GM19035 (cell line): ENCODE measurements at regions not wholly inside any gene's neighbourhood (a gene's known extent, or its start where the extent isn't known, plus 50 kb on each side); places are given as distances from the start of the nearest gene placed in this dataset.
"Not testable (repeated sequence)": the region's sequence is repeated elsewhere in the genome, so short reads cannot be mapped to it uniquely, and the experiment has no call there.

Experiments
- ATAC-seq: cut with Tn5 transposase; IDR thresholded peaks from one replicate; pipeline ENCODE4 v1.9.1; 2021; ENCODE audit not compliant: unreplicated experiment

DNA sequence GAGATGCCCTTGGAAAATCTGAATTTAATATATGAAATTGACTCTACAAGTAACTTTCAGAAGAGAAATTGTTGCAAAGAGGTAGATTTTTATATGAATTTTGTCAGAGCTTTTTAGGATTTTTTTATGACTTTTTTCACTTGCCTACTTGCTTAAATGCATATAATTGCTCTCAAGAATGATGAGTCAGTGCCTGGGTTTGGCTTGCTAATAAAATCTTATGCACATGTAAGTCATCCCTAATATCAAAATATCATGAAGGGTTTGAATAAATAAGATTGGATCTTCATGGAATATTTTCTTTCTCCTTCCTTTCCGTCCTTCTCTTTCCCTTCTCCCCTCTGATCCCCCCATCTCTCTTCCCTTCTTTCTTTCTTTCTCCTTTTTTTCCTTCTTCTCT lies 354.1 kb downstream of the TXNL1 start:
- no peak for ATAC-seq

- ATAC-seq, result no peak
These were observed 355.1 kb downstream of the TXNL1 start for GRCh38 chr18:56283316-56283715.

DNA sequence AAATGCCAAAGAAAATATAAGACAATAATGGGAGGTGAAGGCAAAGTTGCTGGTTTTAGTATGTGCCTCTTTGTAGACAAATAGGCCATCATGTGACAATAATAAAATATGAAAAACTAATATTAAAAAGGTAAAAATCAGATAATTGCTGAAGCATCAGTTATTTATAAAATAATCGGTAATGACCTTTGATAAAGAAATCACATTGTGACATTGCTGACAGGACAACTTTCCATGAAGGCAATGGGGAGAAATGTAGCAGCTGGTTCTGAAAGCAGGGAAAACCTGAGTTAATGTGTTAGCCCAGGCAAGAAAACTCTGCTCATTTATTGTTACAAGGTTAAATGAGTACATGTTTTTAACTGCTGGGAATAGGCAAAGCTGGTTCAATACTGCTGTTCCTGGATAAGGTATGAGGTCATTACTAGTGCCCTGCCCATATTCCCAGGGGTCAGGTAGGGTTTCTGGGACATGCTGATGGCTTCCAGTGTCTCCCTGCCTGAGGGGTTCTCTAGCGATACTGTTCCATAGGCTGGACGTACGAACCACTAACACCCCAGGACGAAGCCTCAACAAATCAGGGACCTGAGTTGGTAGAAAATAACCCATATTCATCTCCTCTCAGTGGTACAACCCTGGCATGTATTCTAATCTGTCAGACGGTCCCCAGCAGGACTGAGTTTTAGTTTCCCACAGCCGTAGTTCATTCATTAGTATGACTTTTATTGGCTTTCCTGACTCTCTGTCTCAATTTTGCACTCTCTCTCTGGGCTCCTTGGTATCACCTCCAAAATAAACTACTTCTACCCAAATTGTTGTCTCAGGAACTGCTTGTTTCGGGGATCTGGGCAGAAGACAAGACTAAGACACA lies 355.9 kb downstream of the TXNL1 start:
- ATAC-seq, result no peak

- not testable (repeated sequence) for ATAC-seq
These were observed 358.6 kb downstream of the TXNL1 start for GRCh38 chr18:56279816-56280215.

GRCh38 chr18:56278421-56279003 lies 359.9 kb downstream of the TXNL1 start:
- no peak for ATAC-seq

DNA sequence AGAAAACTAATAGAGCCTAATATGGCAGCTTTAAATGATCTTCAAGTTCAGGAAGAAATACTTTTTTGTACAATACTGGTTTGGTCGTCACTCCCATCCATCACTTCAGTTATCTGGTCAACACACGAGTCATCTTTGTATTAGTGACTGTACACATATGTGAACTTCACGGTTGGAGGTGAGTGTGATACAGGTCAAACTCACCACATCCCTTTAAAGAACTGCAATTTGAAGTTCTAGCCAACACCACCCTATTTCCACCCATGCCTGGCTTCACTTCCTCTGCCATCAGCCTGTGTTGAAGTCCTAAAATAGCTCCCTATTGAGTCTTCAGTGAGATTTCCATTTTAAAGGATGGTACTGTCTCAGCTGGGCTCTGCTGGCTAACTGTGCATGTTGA lies 361.9 kb downstream of the TXNL1 start:
- no peak for ATAC-seq

- no peak for ATAC-seq
These were observed 364.7 kb downstream of the TXNL1 start for GRCh38 chr18:56273541-56274219.

- ATAC-seq, result no peak
These were observed 367.6 kb downstream of the TXNL1 start for GRCh38 chr18:56270671-56271250.

- no peak for ATAC-seq
These were observed 368.4 kb downstream of the TXNL1 start for GRCh38 chr18:56269958-56270357.

DNA sequence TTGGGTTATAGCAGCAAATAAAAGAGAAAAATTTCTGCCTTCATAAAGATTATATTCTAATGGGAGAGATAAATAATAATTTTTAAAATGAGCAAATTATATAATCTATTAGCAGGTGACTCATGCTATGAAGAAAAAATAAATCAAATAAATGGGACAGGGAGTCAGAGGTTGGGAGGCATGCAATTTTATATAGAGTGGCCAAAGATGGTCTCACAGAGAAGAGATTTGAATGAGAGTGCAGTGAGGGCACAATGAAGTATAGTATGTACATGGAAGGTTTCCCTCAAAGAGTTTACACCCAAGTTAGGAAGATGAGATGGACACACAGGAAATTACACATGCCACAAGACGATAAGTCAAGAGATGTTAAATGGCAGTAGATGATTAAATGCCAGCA lies 369.4 kb downstream of the TXNL1 start:
- ATAC-seq, result no peak

GRCh38 chr18:56267334-56267733 lies 371.1 kb downstream of the TXNL1 start:
- ATAC-seq, result no peak

- no peak for ATAC-seq
These were observed 380.2 kb downstream of the TXNL1 start for GRCh38 chr18:56258178-56258577.

- ATAC-seq, result peak; percentile 92
These were observed 381.2 kb downstream of the TXNL1 start for GRCh38 chr18:56257205-56257604.

DNA sequence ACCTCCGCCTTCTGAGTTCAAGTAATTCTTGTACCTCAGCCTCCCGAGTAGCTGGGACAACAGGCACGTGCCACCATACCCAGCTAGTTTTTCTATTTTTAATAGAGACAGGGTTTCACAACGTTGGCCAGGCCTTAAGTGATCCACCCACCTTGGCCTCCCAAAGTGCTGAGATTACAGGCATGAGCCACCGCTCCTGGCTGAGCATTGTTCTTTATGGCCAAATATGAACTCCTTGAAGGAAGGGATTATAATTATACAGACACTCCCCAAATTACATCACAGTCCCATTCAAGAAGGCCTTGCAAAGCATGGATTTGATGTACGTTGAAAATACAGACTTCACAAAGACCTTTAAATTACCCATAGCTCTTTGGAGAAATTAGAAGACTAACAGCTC lies 381.7 kb downstream of the TXNL1 start:
- ATAC-seq, result no peak

DNA sequence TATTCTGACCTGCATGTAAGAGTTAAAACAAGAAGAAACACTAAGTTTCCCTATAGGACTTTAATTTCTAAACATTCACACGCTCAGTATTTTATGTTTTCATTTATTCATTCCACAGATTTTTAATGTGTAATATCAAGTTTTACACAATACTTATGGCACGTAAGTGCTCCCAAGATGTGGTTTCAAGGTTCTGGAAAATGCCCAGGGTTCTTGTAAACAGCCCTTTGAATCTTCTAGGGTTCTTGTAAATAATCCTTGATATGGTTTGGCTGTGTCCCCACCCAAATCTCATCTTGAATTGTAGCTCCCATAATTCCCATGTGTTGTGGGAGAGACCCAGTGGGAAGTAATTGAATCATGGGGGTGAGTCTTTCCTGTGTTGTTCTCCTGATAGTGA lies 383.0 kb downstream of the TXNL1 start:
- no peak for ATAC-seq

- no peak for ATAC-seq
These were observed 385.9 kb downstream of the TXNL1 start for GRCh38 chr18:56252456-56252855.

DNA sequence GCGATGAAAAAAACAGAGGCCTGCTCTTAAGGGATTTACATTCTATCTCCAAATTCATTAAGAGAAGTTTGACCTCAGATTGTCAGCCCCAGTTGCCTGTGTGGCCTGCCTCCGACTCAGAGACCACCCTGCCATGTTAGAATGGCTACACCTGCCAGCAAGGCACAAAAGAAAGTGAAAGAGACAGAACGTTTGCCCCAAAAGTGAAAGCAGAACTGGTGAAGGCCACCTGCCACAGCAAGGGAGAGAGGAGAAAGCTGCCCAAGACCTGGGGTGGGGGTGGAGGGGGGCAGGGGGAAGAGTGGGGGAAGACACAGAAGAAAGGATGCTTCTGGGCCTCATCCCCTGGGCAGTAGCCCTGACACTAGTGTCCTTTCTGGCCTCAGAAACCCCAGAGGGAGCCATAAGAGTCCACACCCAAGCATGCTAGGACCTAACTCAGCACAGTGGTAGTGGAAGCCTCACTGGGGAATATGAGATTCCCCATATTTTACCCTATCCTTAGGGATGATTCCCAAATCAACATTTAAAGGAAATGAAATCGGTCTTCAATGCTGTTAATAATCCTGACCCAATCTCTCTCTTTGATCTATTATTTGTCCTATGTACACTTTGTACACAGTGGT lies 389.7 kb downstream of the TXNL1 start:
- ATAC-seq, result peak; percentile 96

DNA sequence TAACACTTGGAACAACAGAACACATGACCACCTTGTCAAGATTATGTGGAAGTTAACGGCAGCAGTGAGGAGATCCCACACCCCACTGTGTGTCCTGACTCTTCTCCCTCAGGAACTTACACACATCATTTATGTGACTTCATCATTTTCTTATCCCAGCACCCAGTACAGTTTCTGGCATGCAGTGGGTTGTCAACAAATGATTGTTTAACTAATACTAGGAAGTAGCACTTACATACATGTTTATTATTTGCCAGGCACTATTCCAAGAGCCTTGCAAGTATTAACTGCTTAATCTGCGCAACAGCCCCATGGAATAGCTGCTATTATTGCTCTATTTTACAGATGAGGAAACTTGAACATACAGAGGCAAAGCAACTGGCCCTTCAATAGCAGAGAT lies 391.5 kb downstream of the TXNL1 start:
- no peak for ATAC-seq

GRCh38 chr18:56245866-56246580 lies 392.4 kb downstream of the TXNL1 start:
- no peak for ATAC-seq

GRCh38 chr18:56240405-56240804 lies 398.0 kb downstream of the TXNL1 start:
- ATAC-seq, result no peak

DNA sequence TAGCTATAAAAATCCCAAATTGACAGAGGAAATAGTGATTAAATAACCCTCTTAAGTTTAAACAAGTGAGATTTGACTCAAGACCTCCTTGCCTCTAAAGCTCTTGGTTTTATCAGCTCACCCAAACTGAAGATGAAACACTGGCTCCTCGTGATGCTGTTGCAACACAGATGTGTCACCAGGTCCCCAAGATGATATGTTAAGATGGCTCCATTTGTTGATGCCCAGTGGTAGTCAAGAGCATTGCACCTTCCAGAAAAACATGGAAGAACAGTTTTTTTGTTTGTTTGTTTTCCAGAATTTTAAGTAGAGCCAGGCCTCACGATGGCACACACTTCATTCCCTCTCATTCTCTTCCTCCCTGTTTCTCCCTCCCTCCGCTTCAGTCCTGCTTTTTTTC lies 399.8 kb downstream of the TXNL1 start:
- ATAC-seq, result no peak
